ENCODE measurements at regions not wholly inside any gene's neighbourhood (a gene's known extent, or its start where the extent isn't known, plus 50 kb on each side); places are given as distances from the start of the nearest gene placed in this dataset.

- no peak for TF ChIP-seq POLR2A (IDR thresholded peaks at IDR 0.05)
- TF ChIP-seq, protein P1, sequence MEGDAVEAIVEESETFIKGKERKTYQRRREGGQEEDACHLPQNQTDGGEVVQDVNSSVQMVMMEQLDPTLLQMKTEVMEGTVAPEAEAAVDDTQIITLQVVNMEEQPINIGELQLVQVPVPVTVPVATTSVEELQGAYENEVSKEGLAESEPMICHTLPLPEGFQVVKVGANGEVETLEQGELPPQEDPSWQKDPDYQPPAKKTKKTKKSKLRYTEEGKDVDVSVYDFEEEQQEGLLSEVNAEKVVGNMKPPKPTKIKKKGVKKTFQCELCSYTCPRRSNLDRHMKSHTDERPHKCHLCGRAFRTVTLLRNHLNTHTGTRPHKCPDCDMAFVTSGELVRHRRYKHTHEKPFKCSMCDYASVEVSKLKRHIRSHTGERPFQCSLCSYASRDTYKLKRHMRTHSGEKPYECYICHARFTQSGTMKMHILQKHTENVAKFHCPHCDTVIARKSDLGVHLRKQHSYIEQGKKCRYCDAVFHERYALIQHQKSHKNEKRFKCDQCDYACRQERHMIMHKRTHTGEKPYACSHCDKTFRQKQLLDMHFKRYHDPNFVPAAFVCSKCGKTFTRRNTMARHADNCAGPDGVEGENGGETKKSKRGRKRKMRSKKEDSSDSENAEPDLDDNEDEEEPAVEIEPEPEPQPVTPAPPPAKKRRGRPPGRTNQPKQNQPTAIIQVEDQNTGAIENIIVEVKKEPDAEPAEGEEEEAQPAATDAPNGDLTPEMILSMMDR (IDR thresholded peaks at IDR 0.05): no peak
Measured at GRCh38 chr17:54196751-54197150, 374.0 kb downstream of the KIF2B start.

Data from uterus (tissue), 2 donors.